Heart left ventricle (tissue), 16 donors: ENCODE measurements at regions not wholly inside any gene's neighbourhood (a gene's known extent, or its start where the extent isn't known, plus 50 kb on each side); places are given as distances from the start of the nearest gene placed in this dataset.

ENCODE experiments used
- ATAC-seq, 4 donors: fragments of 200-7000 bp; cut with Tn5 transposase; one replicate each; pipeline ENCODE4 v1.9.1; 2020 to 2022; ENCODE audit warnings: moderate library complexity in 4 of 4, mild to moderate bottlenecking in 3 of 4, moderate number of reproducible peaks in 1 of 4
- DNase-seq, 5 donors: peaks; one replicate each; pipeline ENCODE4 v3.0.0-alpha.2; 2020
- H3K27ac ChIP-seq, 12 donors: fragments of 200-600 bp; sonication (generic) in 4 of 12; one replicate each; pipeline versions ENCODE4 v1.5.0 to v1.8.0; 2016 to 2022; ENCODE audit warnings: mild to moderate bottlenecking in 2 of 12
- H3K27me3 ChIP-seq, 9 donors: fragments of 200-600 bp; sonication (generic) in 2 of 9; one replicate each; pipeline versions ENCODE4 v1.5.1 to v1.8.0; 2016 to 2022; ENCODE audit warnings: mild to moderate bottlenecking in 3 of 9
- H3K36me3 ChIP-seq, 9 donors: fragments of 200-600 bp; sonication (generic) in 2 of 9; one replicate each; pipeline versions ENCODE4 v1.5.0 to v1.8.0; 2018 to 2022; ENCODE audit warnings: mild to moderate bottlenecking in 2 of 9
- H3K4me1 ChIP-seq, 12 donors: fragments of 200-600 bp; sonication (generic) in 4 of 12; one replicate each; pipeline versions ENCODE4 v1.5.0 to v1.8.0; 2016 to 2022; ENCODE audit warnings: mild to moderate bottlenecking in 3 of 12
- H3K4me3 ChIP-seq, 12 donors: fragments of 200-600 bp; sonication (generic) in 4 of 12; one replicate each; pipeline versions ENCODE4 v1.5.0 to v1.8.0; 2017 to 2022; ENCODE audit warnings: mild to moderate bottlenecking in 9 of 12, moderate library complexity in 4 of 12
- H3K9me3 ChIP-seq, 12 donors: fragments of 200-600 bp; sonication (generic) in 4 of 12; one replicate each; pipeline versions ENCODE4 v1.5.0 to v1.8.0; 2016 to 2022; ENCODE audit warnings: mild to moderate bottlenecking in 1 of 12
- POLR2A ChIP-seq, 2 donors: fragments of 450-650 bp; IDR thresholded peaks; one replicate each; pipeline ENCODE4 v1.6.1; 2017; ENCODE audit warnings: antibody characterized with exemption in 2 of 2, mild to moderate bottlenecking in 2 of 2, moderate library complexity in 2 of 2
- WGBS, 4 donors: extraction: QIAGEN DNeasy Blood & Tissue Kit in 2 of 4; methylation state at CpG; one replicate each; pipeline versions ENCODE4 v1.1.5 to v1.1.7; 2013 to 2018; 5-methylcytosine and 5-hydroxymethylcytosine counted together
- intact Hi-C, 10 donors: fragments of 100-400 bp; cut with DNase I; formaldehyde crosslinking; loops; one replicate each; pipeline versions ENCODE4 v1.11.1 to v1.14.2; 2022
- TF ChIP-seq, protein P1 (sequence below), 12 donors: fragments of 200-600 bp; sonication (generic) in 4 of 12; IDR thresholded peaks; one replicate each; pipeline versions ENCODE4 v1.5.0 to v1.8.0; 2018 to 2022; ENCODE audit warnings: antibody characterized with exemption in 12 of 12, mild to moderate bottlenecking in 5 of 12
- donor health status: ischemic (EF 13 %, LVEDD 7.1; RV severe dilation, severe dysfunction).
- donor health status: healthy with polysubstance abuse.
- donor health status: DM: no; HTN: yes; CAD: no.
- donor health status: DM: no; HTN: no; CAD: no.
- donor health status: ischemic (EF 25% LVEDD 6.9; RV normal size, moderate dysfunction).
- donor health status: ischemic (EF 25% LVEDD 5.7; RV mildly dilated, moderate dysfunction).
- donor health status: healthy.
- donor health status: DM: yes; HTN: yes; CAD: no.
- donor health status: ischemic (EF 35%, LVEDD 5.7; RV mildly dilated, moderate dysfunction).
- donor health status: nonischemic (EF 11% LVEDD 7.7; RV severe dilation, severe dysfunction).
- donor health status: DM: yes; HTN: yes; CAD: no.
- donor health status: PGD.
- donor health status: ischemic (EF 29% LVEDD 5.4; RV normal size, mild dysfunction).
- donor health status: nonischemic (EF 23%, LVEDD 6.1; RV moderate dilation, normal function).

DNA sequence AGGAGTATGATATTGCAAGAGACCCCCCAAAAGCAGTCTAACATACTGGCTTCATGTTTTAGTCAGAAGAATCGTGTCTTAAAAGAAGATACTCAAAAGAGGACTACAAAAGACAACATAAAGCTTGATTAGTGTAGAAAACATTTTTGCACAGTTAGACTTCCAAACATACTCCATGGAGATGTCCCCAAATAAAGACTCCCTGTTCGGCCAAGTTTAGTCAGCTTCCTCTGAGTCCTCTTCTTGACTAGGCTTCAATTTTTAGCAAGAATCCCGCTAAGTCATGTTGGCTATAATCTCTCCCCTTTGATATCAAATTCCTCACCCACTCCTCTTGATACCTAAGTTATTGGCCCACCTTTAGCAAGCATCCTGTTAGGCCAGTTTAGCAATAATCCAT, 298.0 kb downstream of the RMST start:
- Histone ChIP-seq H3K4me3 (no peak overlapping the region), H3K27ac (peak overlapping the region in 4 of 12 donors; percentile 7 to 80 (median 17)), H3K4me1 (peaks cover 0 to 9% (median 0%) of the 10 kb centered on the region in 12 donors), H3K9me3 (peaks cover 0 to 12% (median 0%) of the 10 kb centered on the region in 12 donors), H3K36me3 (no peaks in the 10 kb centered on the region), H3K27me3 (no peaks in the 10 kb centered on the region)
- ATAC-seq = peak; percentile 52 to 66 (median 59)
- 64 to 73% (median 67%) methylated on average over 3 of the region's 3 CpGs for WGBS, 4 donors
- intact Hi-C loops = no loop called here
- TF ChIP-seq, protein P1, sequence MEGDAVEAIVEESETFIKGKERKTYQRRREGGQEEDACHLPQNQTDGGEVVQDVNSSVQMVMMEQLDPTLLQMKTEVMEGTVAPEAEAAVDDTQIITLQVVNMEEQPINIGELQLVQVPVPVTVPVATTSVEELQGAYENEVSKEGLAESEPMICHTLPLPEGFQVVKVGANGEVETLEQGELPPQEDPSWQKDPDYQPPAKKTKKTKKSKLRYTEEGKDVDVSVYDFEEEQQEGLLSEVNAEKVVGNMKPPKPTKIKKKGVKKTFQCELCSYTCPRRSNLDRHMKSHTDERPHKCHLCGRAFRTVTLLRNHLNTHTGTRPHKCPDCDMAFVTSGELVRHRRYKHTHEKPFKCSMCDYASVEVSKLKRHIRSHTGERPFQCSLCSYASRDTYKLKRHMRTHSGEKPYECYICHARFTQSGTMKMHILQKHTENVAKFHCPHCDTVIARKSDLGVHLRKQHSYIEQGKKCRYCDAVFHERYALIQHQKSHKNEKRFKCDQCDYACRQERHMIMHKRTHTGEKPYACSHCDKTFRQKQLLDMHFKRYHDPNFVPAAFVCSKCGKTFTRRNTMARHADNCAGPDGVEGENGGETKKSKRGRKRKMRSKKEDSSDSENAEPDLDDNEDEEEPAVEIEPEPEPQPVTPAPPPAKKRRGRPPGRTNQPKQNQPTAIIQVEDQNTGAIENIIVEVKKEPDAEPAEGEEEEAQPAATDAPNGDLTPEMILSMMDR (IDR thresholded peaks at IDR 0.05) = no peak
- no peak for TF ChIP-seq POLR2A (IDR thresholded peaks at IDR 0.05)
- DNase-seq = no peak

DNA sequence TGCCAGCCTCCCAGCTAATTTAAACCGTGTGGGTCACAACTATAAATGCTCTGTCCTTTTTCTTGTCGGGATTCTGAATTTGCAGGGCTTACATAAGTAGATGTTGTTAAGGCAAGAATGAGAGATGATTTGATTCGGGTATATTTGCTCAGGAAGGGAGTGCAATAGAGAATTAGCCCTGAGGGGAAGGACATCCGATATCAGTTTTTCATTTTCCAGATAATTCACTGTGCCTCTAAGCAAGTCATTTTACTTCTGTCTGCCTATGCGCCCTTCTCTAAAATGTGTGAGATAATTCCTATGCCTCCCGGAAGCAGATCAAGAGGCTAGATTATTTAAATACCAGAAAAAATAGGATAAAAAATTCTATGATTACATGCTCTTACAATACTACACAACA, 300.5 kb downstream of the RMST start:
- 76 to 85% (median 80%) methylated on average over 6 of the region's 6 CpGs for WGBS, 4 donors
- Histone ChIP-seq H3K4me3 (no peak overlapping the region), H3K4me1 (peaks cover 0 to 13% (median 0%) of the 10 kb centered on the region in 12 donors), H3K27ac (no peak overlapping the region), H3K27me3 (no peaks in the 10 kb centered on the region), H3K36me3 (no peaks in the 10 kb centered on the region), H3K9me3 (peaks cover 0 to 12% (median 0%) of the 10 kb centered on the region in 12 donors)
- intact Hi-C loops = no loop called here
- TF ChIP-seq, protein P1 (IDR thresholded peaks at IDR 0.05) = no peak
- TF ChIP-seq POLR2A (IDR thresholded peaks at IDR 0.05) = no peak
- DNase-seq = no peak
- no peak for ATAC-seq

DNA sequence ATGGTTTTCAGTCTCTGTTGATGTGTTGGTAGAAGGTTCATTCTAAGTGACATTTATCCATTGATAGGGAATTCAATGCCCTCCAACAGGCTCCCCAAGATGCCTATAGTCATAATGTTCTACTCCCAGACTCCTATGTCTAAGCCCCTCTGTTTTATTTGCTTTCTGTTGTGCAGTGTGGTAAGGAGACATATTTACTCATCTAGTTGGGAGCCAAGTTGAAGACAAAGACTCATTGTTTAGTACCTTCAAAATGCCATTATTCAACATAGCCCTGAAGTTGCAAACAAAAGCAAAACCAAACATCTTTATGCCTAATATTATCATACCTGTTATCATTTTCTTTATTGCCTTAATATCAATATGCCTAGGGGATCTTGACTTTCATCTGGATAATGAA, 302.1 kb downstream of the RMST start:
- intact Hi-C loops = no loop called here
- H3K4me3 ChIP-seq = no peak overlapping the region
- ATAC-seq = no peak
- TF ChIP-seq POLR2A (IDR thresholded peaks at IDR 0.05) = no peak
- TF ChIP-seq, protein P1 (IDR thresholded peaks at IDR 0.05) = no peak
- H3K9me3 ChIP-seq = peaks cover 0 to 12% (median 0%) of the 10 kb centered on the region in 12 donors
- DNase-seq = no peak
- H3K27ac ChIP-seq = no peak overlapping the region
- H3K36me3 ChIP-seq = no peaks in the 10 kb centered on the region
- H3K27me3 ChIP-seq = no peaks in the 10 kb centered on the region
- H3K4me1 ChIP-seq = peaks cover 0 to 8% (median 0%) of the 10 kb centered on the region in 12 donors

DNA sequence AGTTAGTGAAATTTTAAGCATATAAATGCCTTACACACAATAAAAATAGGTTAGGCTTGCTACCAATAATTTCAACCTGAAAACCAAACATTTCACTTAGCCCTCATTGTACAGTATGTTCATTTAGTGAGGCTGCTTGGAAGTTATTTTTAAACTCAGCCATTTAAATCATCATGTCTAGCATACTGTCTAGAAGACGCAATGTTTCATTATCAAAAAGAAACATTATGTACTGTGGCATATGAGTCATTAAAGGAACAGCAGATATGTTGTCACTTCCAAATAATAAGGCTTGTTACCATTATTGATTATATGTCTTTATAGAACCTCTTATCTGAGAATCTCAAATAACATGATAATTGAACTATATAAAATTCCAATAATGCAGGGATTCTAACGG, 304.7 kb downstream of the RMST start:
- Histone ChIP-seq H3K4me1 (peaks cover 0 to 8% (median 0%) of the 10 kb centered on the region in 12 donors), H3K27ac (no peak overlapping the region), H3K36me3 (no peaks in the 10 kb centered on the region), H3K27me3 (no peaks in the 10 kb centered on the region), H3K4me3 (no peak overlapping the region), H3K9me3 (peaks cover 0 to 6% (median 0%) of the 10 kb centered on the region in 12 donors)
- TF ChIP-seq POLR2A (IDR thresholded peaks at IDR 0.05) = no peak
- TF ChIP-seq, protein P1 (IDR thresholded peaks at IDR 0.05) = no peak
- no peak for DNase-seq
- intact Hi-C loops = no loop called here
- 38 to 60% (median 54%) methylated on average over 2 of the region's 2 CpGs for WGBS, 4 donors
- peak in 1 of 4 donors; percentile 83 for ATAC-seq
